ENCODE measurements at regions not wholly inside any gene's neighbourhood (a gene's known extent, or its start where the extent isn't known, plus 50 kb on each side); places are given as distances from the start of the nearest gene placed in this dataset.
A peak's percentile ranks its signal among the peaks of the same experiment; 100 is the strongest.

DNA sequence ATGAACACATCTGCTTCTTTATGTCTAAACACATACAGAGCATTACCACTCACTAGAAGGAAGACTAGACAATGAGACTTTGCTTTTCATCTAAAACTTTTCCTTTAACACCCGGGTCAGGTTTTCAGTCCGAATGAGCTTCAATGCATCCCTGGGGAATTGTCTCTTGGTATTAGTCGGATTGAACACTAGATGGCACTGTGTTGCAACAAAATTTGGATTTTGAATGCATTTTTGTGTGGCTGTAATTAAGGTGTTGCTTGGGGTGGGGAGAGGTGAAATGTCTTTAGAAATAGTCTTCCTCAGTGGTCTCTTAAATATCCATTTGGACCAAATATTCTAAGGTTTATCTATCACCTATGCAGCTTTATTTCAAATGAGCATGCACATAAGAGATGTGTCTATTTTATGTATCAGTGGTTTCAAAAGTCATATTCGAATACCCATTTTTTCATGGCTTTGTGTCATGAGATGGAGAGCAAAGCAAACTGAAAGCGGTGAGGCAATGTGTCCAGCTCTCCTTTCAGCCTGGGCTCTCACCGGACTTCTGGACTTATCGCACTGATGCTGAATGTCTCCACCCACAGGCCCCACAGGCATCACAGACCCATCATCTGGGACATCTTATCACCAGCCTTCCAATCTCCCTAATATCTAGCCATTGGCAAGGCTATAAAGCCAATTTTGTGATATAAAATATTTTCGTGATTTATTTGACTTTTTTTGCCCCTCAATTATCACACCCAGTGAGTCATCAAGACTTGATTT, 510.3 kb downstream of the RNF144A start:
- Histone ChIP-seq H3K79me2 (ENCODE audit: insufficient read depth, low read length) (no peaks in the 10 kb centered on the region), H3K4me3 (replicated peaks in 1 of 2; ENCODE audit: low read depth in 1 of 2, low read length in 2 of 2) (no peak overlapping the region), H3K27me3 (ENCODE audit: insufficient read depth, low read length) (peaks cover 29% of the 10 kb centered on the region), H3K27ac (ENCODE audit: low read depth, low read length) (no peak overlapping the region), H3K9ac (ENCODE audit: low read length) (no peak overlapping the region), H4K20me1 (ENCODE audit: insufficient read depth) (no peaks in the 10 kb centered on the region), H2AFZ (ENCODE audit: low read depth, low read length, poor library complexity, severe bottlenecking) (no peak overlapping the region), H3K9me2 (ENCODE audit: insufficient read depth) (no peaks in the 10 kb centered on the region), H3K36me3 (ENCODE audit: control insufficient read depth in 1 of 2, insufficient read depth in 2 of 2, low read length in 2 of 2) (no peaks in the 10 kb centered on the region), H3K4me1 (ENCODE audit: control insufficient read depth in 1 of 2, insufficient read depth in 2 of 2, low read length in 2 of 2) (no peaks in the 10 kb centered on the region), H3K4me2 (ENCODE audit: low read length) (no peak overlapping the region), H3K9me3 (ENCODE audit: control insufficient read depth in 1 of 2, insufficient read depth in 1 of 2, low read depth in 1 of 2, low read length in 2 of 2) (no peaks in the 10 kb centered on the region)
- ATAC-seq, result peak; percentile 73
- ChIA-PET POLR2A (interaction anchor here (0.9 kb wide), 1 partner anchor 1254 kb away, joined by 5 read pairs; the partner anchor contains the start of gene ID2), CTCF (interaction anchor here (0.6 to 1.7 kb wide), 14 partner anchors 9 to 1712 kb away, joined by 3 to 7 read pairs (median 4); no protein-coding TSS in a partner anchor), RAD21 (ENCODE audit: low non-redundant PET in 1 of 2, low total read pairs in 2 of 2, uncharacterized antibody in 2 of 2, unreplicated experiment in 2 of 2) (interaction anchor here in 1 of 2 experiments (0.6 kb wide), 1 partner anchor 856 kb away, joined by 4 read pairs; no protein-coding TSS in a partner anchor)
- no TSS peak for BruUV-seq (replicated peaks)
- peak; percentile 38 for DNase-seq (ENCODE audit: low read depth, low spot score)
- intact Hi-C loops (cut with micrococcal nuclease), result loop anchor here (1.0 to 5.0 kb wide), 6 partner anchors 245 to 1710 kb away; no protein-coding TSS in a partner anchor
- TF ChIP-seq SP1 (IDR thresholded peaks at IDR 0.05; ENCODE audit: low read depth), result no peak
- TF ChIP-seq, protein P1, sequence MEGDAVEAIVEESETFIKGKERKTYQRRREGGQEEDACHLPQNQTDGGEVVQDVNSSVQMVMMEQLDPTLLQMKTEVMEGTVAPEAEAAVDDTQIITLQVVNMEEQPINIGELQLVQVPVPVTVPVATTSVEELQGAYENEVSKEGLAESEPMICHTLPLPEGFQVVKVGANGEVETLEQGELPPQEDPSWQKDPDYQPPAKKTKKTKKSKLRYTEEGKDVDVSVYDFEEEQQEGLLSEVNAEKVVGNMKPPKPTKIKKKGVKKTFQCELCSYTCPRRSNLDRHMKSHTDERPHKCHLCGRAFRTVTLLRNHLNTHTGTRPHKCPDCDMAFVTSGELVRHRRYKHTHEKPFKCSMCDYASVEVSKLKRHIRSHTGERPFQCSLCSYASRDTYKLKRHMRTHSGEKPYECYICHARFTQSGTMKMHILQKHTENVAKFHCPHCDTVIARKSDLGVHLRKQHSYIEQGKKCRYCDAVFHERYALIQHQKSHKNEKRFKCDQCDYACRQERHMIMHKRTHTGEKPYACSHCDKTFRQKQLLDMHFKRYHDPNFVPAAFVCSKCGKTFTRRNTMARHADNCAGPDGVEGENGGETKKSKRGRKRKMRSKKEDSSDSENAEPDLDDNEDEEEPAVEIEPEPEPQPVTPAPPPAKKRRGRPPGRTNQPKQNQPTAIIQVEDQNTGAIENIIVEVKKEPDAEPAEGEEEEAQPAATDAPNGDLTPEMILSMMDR (IDR thresholded peaks at IDR 0.05 in 2 of 3, conservative IDR thresholded peaks at IDR 0.05 in 1 of 3; ENCODE audit: borderline replicate concordance in 1 of 3, insufficient read depth in 1 of 3, low read depth in 2 of 3, low read length in 2 of 3), result peak; percentile 44 to 76 (median 56); a peak in 4 of 6 replicates
- TF ChIP-seq SIN3A (IDR thresholded peaks at IDR 0.05; ENCODE audit: low read depth), result no peak
- TF ChIP-seq RAD21 (IDR thresholded peaks at IDR 0.05; ENCODE audit: low read depth), result peak; percentile 81
- no peak for TF ChIP-seq POLR2AphosphoS5 (IDR thresholded peaks at IDR 0.05; ENCODE audit: low read depth, low read length)
